ENCODE measurements at regions not wholly inside any gene's neighbourhood (a gene's known extent, or its start where the extent isn't known, plus 50 kb on each side); places are given as distances from the start of the nearest gene placed in this dataset.

GRCh38 chr1:168921629-168922028 lies 184.9 kb upstream of the ATP1B1 start:
- DNase-seq, result no peak

- no peak for DNase-seq
Observed at GRCh38 chr1:168923521-168924136, 182.9 kb upstream of the ATP1B1 start.

GRCh38 chr1:168924976-168925375 lies 181.5 kb upstream of the ATP1B1 start:
- DNase-seq, result no peak

GRCh38 chr1:168926236-168926635 lies 180.3 kb upstream of the ATP1B1 start:
- no peak for DNase-seq

- no peak for DNase-seq
Observed at GRCh38 chr1:168932539-168932938, 174.0 kb upstream of the ATP1B1 start.

- no peak for DNase-seq
Observed at GRCh38 chr1:168933141-168933805, 173.2 kb upstream of the ATP1B1 start.

GRCh38 chr1:168939110-168939946 lies 167.2 kb upstream of the ATP1B1 start:
- DNase-seq, result no peak

- DNase-seq, result no peak
Observed at GRCh38 chr1:168939947-168940223, 166.6 kb upstream of the ATP1B1 start.

- no peak for DNase-seq
Observed at GRCh38 chr1:168941640-168942039, 164.8 kb upstream of the ATP1B1 start.

- no peak for DNase-seq
Observed at GRCh38 chr1:168942165-168942564, 164.3 kb upstream of the ATP1B1 start.

GRCh38 chr1:168945870-168946269 lies 160.6 kb upstream of the ATP1B1 start:
- DNase-seq, result no peak

- no peak for DNase-seq
Observed at GRCh38 chr1:168947041-168947440, 159.4 kb upstream of the ATP1B1 start.

- DNase-seq, result no peak
Observed at GRCh38 chr1:168949672-168950071, 156.8 kb upstream of the ATP1B1 start.

GRCh38 chr1:168957818-168958217 lies 148.7 kb upstream of the ATP1B1 start:
- no peak for DNase-seq

GRCh38 chr1:168958562-168959289 lies 147.8 kb upstream of the ATP1B1 start:
- no peak for DNase-seq

GRCh38 chr1:168959382-168959781 lies 147.1 kb upstream of the ATP1B1 start:
- no peak for DNase-seq

- no peak for DNase-seq
Observed at GRCh38 chr1:168960114-168960513, 146.4 kb upstream of the ATP1B1 start.

GRCh38 chr1:168960595-168960994 lies 145.9 kb upstream of the ATP1B1 start:
- no peak for DNase-seq

GRCh38 chr1:168963601-168964000 lies 142.9 kb upstream of the ATP1B1 start:
- DNase-seq, result no peak

- no peak for DNase-seq
Observed at GRCh38 chr1:168964478-168964877, 142.0 kb upstream of the ATP1B1 start.

GRCh38 chr1:168966217-168966616 lies 140.3 kb upstream of the ATP1B1 start:
- no peak for DNase-seq

- DNase-seq, result no peak
Observed at GRCh38 chr1:168966636-168967035, 139.9 kb upstream of the ATP1B1 start.

- no peak for DNase-seq
Observed at GRCh38 chr1:168970926-168971659, 135.4 kb upstream of the ATP1B1 start.
